ENCODE measurements at regions not wholly inside any gene's neighbourhood (a gene's known extent, or its start where the extent isn't known, plus 50 kb on each side); places are given as distances from the start of the nearest gene placed in this dataset.

DNA sequence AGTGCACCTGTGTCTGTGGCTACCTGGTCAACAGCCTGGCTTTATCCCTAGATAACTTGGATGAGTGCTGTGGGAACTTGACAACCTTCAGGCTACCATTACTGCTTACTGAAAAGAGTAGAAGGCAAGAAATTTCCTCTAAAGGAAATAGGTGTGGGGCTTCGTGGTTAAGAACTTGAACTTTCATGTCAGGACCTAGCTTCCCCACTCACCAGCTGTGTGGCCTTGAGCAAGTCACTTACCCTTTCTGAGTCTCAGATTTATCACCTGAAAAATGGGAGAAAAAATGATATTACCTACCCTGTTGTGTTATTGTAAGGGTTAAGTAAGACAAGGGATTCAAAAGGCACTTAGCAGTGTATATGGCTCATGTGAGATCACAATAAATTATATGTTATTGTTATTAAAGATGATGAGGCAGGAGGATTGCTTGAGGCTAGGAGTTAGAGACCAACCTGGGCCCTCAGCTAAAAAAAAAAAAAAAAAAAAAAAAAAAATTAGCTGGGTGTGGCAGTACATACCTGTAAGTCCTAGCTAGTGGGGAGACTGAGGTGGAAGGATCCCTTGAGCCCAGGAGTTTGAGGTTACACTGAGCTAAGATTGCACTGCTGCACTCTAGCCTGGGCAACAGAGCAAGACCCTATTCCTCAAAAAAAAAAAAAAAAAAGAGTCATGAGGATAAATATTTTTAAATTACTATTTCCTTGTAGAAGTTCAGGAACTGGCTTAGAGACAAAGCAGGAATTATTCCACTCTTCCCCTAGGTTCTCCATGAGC is 97.0 kb upstream of the SPRY4 start:
- 0 out of 2 replicates have a peak, but pooled peaks have one; percentile 45 for TF ChIP-seq ZNF121 (CRISPR knock-in tag; IDR thresholded peaks at IDR 0.05)
- no peak for TF ChIP-seq MAFK (conservative IDR thresholded peaks at IDR 0.05 in 1 of 2, IDR thresholded peaks at IDR 0.05 in 1 of 2; ENCODE audit: low read length in 2 of 2)
- TF ChIP-seq, protein P1, sequence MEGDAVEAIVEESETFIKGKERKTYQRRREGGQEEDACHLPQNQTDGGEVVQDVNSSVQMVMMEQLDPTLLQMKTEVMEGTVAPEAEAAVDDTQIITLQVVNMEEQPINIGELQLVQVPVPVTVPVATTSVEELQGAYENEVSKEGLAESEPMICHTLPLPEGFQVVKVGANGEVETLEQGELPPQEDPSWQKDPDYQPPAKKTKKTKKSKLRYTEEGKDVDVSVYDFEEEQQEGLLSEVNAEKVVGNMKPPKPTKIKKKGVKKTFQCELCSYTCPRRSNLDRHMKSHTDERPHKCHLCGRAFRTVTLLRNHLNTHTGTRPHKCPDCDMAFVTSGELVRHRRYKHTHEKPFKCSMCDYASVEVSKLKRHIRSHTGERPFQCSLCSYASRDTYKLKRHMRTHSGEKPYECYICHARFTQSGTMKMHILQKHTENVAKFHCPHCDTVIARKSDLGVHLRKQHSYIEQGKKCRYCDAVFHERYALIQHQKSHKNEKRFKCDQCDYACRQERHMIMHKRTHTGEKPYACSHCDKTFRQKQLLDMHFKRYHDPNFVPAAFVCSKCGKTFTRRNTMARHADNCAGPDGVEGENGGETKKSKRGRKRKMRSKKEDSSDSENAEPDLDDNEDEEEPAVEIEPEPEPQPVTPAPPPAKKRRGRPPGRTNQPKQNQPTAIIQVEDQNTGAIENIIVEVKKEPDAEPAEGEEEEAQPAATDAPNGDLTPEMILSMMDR (CRISPR knock-in tag; IDR thresholded peaks at IDR 0.05), result no peak
